Hepatocyte (in vitro differentiated cells): ENCODE measurements at regions not wholly inside any gene's neighbourhood (a gene's known extent, or its start where the extent isn't known, plus 50 kb on each side); places are given as distances from the start of the nearest gene placed in this dataset.

Experiments used
- EZH2 ChIP-seq: fragments of 200-600 bp; sonication (generic); IDR thresholded peaks from 2 replicates; pipeline ENCODE4 v1.6.1; 2016; ENCODE audit warnings: antibody characterized with exemption, mild to moderate bottlenecking, borderline replicate concordance
- TF ChIP-seq, protein P1 (sequence below): fragments of 200-600 bp; sonication (generic); IDR thresholded peaks from 2 replicates; pipeline ENCODE4 v1.5.1; 2016; ENCODE audit warnings: antibody characterized with exemption, mild to moderate bottlenecking; ENCODE audit not compliant: poor library complexity

- TF ChIP-seq, protein P1, sequence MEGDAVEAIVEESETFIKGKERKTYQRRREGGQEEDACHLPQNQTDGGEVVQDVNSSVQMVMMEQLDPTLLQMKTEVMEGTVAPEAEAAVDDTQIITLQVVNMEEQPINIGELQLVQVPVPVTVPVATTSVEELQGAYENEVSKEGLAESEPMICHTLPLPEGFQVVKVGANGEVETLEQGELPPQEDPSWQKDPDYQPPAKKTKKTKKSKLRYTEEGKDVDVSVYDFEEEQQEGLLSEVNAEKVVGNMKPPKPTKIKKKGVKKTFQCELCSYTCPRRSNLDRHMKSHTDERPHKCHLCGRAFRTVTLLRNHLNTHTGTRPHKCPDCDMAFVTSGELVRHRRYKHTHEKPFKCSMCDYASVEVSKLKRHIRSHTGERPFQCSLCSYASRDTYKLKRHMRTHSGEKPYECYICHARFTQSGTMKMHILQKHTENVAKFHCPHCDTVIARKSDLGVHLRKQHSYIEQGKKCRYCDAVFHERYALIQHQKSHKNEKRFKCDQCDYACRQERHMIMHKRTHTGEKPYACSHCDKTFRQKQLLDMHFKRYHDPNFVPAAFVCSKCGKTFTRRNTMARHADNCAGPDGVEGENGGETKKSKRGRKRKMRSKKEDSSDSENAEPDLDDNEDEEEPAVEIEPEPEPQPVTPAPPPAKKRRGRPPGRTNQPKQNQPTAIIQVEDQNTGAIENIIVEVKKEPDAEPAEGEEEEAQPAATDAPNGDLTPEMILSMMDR: no peak
- TF ChIP-seq EZH2: no peak
Measured at GRCh38 chr2:34810456-34810855, 1211.4 kb upstream of the FAM98A start.
